BJ (cell line): ENCODE measurements at regions not wholly inside any gene's neighbourhood (a gene's known extent, or its start where the extent isn't known, plus 50 kb on each side); places are given as distances from the start of the nearest gene placed in this dataset.
"Not testable (repeated sequence)": the region's sequence is repeated elsewhere in the genome, so short reads cannot be mapped to it uniquely, and the experiment has no call there.

ENCODE experiments used
- CTCF ChIA-PET: fragments of 350-600 bp; formaldehyde crosslinking; extraction: SDS; loops from one replicate; lab custom pipeline; 2021; ENCODE audit warnings: antibody characterized with exemption, inconsistent platforms; lab: Yijun Ruan, JAX
- POLR2A ChIA-PET: fragments of 300-600 bp; sonication (Branson Sonifier 250); formaldehyde crosslinking; extraction: SDS; loops from one replicate; lab custom pipeline; 2021; ENCODE audit warnings: antibody characterized with exemption; lab: Charles Lee
- DNase-seq: peaks from one replicate; pipeline ENCODE4 v3.0.0-alpha.2; 2011; ENCODE audit warnings: low read depth
- H3K27me3 ChIP-seq: 2 replicates; pipeline ENCODE4 v1.6.0; 2011; ENCODE audit warnings: low read length; ENCODE audit not compliant: control insufficient read depth, insufficient read depth
- H3K36me3 ChIP-seq: 2 replicates; pipeline ENCODE4 v1.5.1; 2011; ENCODE audit warnings: low read length; ENCODE audit not compliant: control insufficient read depth, insufficient read depth
- H3K4me3 ChIP-seq: 2 replicates; pipeline ENCODE4 v1.5.1; 2011; ENCODE audit warnings: low read depth, mild to moderate bottlenecking, control low read depth, low read length
- CTCF ChIP-seq: IDR thresholded peaks from 2 replicates; pipeline ENCODE4 v1.5.1; 2011; ENCODE audit warnings: low read depth, mild to moderate bottlenecking, control low read depth, inconsistent platforms, low read length, moderate library complexity; ENCODE audit not compliant: insufficient read depth

GRCh38 chr4:189653983-189654382, 286.7 kb upstream of the FRG1 start:
- DNase-seq, POLR2A ChIA-PET, H3K27me3 ChIP-seq, H3K4me3 ChIP-seq, H3K36me3 ChIP-seq, CTCF ChIA-PET: not testable (repeated sequence)

- H3K36me3 ChIP-seq, CTCF ChIA-PET, H3K27me3 ChIP-seq, POLR2A ChIA-PET, DNase-seq, H3K4me3 ChIP-seq: not testable (repeated sequence)
Measured at GRCh38 chr4:189654396-189654795, 286.3 kb upstream of the FRG1 start.

GRCh38 chr4:189655817-189656216, 284.9 kb upstream of the FRG1 start:
- CTCF ChIA-PET, DNase-seq, H3K4me3 ChIP-seq, H3K36me3 ChIP-seq, POLR2A ChIA-PET, H3K27me3 ChIP-seq: not testable (repeated sequence)

- H3K4me3 ChIP-seq, result no peak overlapping the region
- TF ChIP-seq CTCF, result no peak
- DNase-seq, result no peak
- no peaks in the 10 kb centered on the region for H3K27me3 ChIP-seq
- no peaks in the 10 kb centered on the region for H3K36me3 ChIP-seq
- ChIA-PET POLR2A (no interaction called here), CTCF (no interaction called here)
Measured at GRCh38 chr4:189656641-189657040, 284.0 kb upstream of the FRG1 start.

GRCh38 chr4:189658259-189658658, 282.4 kb upstream of the FRG1 start:
- CTCF ChIA-PET, POLR2A ChIA-PET, H3K27me3 ChIP-seq, H3K36me3 ChIP-seq, H3K4me3 ChIP-seq, DNase-seq: not testable (repeated sequence)

GRCh38 chr4:189658831-189659230, 281.8 kb upstream of the FRG1 start:
- DNase-seq, H3K4me3 ChIP-seq, POLR2A ChIA-PET, H3K27me3 ChIP-seq, CTCF ChIA-PET, H3K36me3 ChIP-seq: not testable (repeated sequence)

GRCh38 chr4:189659287-189659686, 281.4 kb upstream of the FRG1 start:
- no peak for TF ChIP-seq CTCF
- POLR2A ChIA-PET, result no interaction called here
- Histone ChIP-seq H3K4me3 (no peak overlapping the region), H3K36me3 (no peaks in the 10 kb centered on the region), H3K27me3 (no peaks in the 10 kb centered on the region)
- CTCF ChIA-PET, result no interaction called here
- no peak for DNase-seq

GRCh38 chr4:189660722-189661360, 279.8 kb upstream of the FRG1 start:
- ChIA-PET POLR2A (no interaction called here), CTCF (no interaction called here)
- no peak for TF ChIP-seq CTCF
- Histone ChIP-seq H3K27me3 (no peaks in the 10 kb centered on the region), H3K4me3 (no peak overlapping the region), H3K36me3 (no peaks in the 10 kb centered on the region)
- DNase-seq, result no peak
